A673 (cell line): ENCODE measurements at regions not wholly inside any gene's neighbourhood (a gene's known extent, or its start where the extent isn't known, plus 50 kb on each side); places are given as distances from the start of the nearest gene placed in this dataset.

Source experiments
- BruUV-seq: library from RNA; stranded (reverse); fragments of 400-500 nt; replicated peaks from 2 replicates; lab custom pipeline; 2021; lab: Mats Ljungman, UMichigan
- CTCF ChIA-PET: fragments of 300-600 bp; sonication (Branson Sonifier 250); formaldehyde crosslinking; loops from one replicate; lab custom pipeline; 2022; ENCODE audit warnings: antibody characterized with exemption; lab: Charles Lee
- POLR2A ChIA-PET: fragments of 300-600 bp; sonication (Branson Sonifier 250); formaldehyde crosslinking; loops from one replicate; lab custom pipeline; 2022; ENCODE audit warnings: antibody characterized with exemption; ENCODE audit not compliant: low non-redundant PET; lab: Charles Lee
- DNase-seq: peaks from one replicate; pipeline ENCODE4 v3.0.0-alpha.2; 2015; ENCODE audit warnings: low spot score
- H3K27ac ChIP-seq: fragments of 200-600 bp; sonication (generic); 2 replicates; pipeline ENCODE4 v1.5.1; 2016; ENCODE audit warnings: mixed run types, low read depth, mild to moderate bottlenecking, mixed read lengths, antibody characterized with exemption, low read length; ENCODE audit not compliant: poor library complexity, severe bottlenecking
- H3K27me3 ChIP-seq: fragments of 200-600 bp; sonication (generic); replicated peaks from 2 replicates; pipeline ENCODE4 v1.6.1; 2017; ENCODE audit warnings: mixed run types, low read depth, mild to moderate bottlenecking, mixed read lengths, antibody characterized with exemption, low read length; ENCODE audit not compliant: insufficient read depth, poor library complexity
- H3K36me3 ChIP-seq: fragments of 200-600 bp; sonication (generic); 2 replicates; pipeline ENCODE4 v1.6.1; 2016; ENCODE audit warnings: mixed run types, mild to moderate bottlenecking, mixed read lengths, antibody characterized with exemption, low read length; ENCODE audit not compliant: insufficient read depth, poor library complexity, severe bottlenecking
- H3K4me1 ChIP-seq: fragments of 200-600 bp; sonication (generic); 2 replicates; pipeline ENCODE4 v1.6.1; 2017; ENCODE audit warnings: mixed run types, mild to moderate bottlenecking, mixed read lengths, antibody characterized with exemption, low read length; ENCODE audit not compliant: insufficient read depth, poor library complexity, severe bottlenecking
- H3K4me3 ChIP-seq: fragments of 200-600 bp; sonication (generic); 2 replicates; pipeline ENCODE4 v1.5.1; 2016; ENCODE audit warnings: low read depth, mixed run types, mild to moderate bottlenecking, mixed read lengths, low read length; ENCODE audit not compliant: poor library complexity, severe bottlenecking
- H3K9me3 ChIP-seq: fragments of 200-600 bp; sonication (generic); 2 replicates; pipeline ENCODE4 v1.6.1; 2016; ENCODE audit warnings: mixed run types, low read depth, mild to moderate bottlenecking, mixed read lengths, antibody characterized with exemption, low read length; ENCODE audit not compliant: poor library complexity, severe bottlenecking
- EZH2 ChIP-seq: fragments of 200-600 bp; sonication (generic); IDR thresholded peaks from 2 replicates; pipeline ENCODE4 v1.6.1; 2017; ENCODE audit warnings: borderline replicate concordance, low read depth, mild to moderate bottlenecking, mixed read lengths, antibody characterized with exemption, low read length; ENCODE audit not compliant: poor library complexity, severe bottlenecking
- intact Hi-C: fragments of 100-400 bp; cut with micrococcal nuclease; formaldehyde crosslinking; loops from one replicate; pipeline ENCODE4 v1.10.0; 2022; ENCODE audit not compliant: unreplicated experiment
- TF ChIP-seq, protein P1 (sequence below): fragments of 300-800, 200-600 bp; sonication (generic); conservative IDR thresholded peaks from 2 replicates; pipeline ENCODE4 v1.5.1; 2017; ENCODE audit warnings: low read depth, mild to moderate bottlenecking, antibody characterized with exemption, low read length, moderate library complexity, mixed read lengths

GRCh38 chr4:174405923-174406322, 116.4 kb downstream of the HPGD start:
- no peaks in the 10 kb centered on the region for H3K9me3 ChIP-seq
- ChIA-PET POLR2A (no interaction called here), CTCF (no interaction called here)
- H3K27me3 ChIP-seq, result no peaks in the 10 kb centered on the region
- no peaks in the 10 kb centered on the region for H3K4me1 ChIP-seq
- H3K27ac ChIP-seq, result no peak overlapping the region
- no TSS peak for BruUV-seq
- no peak for DNase-seq
- no peak for TF ChIP-seq EZH2
- TF ChIP-seq, protein P1, sequence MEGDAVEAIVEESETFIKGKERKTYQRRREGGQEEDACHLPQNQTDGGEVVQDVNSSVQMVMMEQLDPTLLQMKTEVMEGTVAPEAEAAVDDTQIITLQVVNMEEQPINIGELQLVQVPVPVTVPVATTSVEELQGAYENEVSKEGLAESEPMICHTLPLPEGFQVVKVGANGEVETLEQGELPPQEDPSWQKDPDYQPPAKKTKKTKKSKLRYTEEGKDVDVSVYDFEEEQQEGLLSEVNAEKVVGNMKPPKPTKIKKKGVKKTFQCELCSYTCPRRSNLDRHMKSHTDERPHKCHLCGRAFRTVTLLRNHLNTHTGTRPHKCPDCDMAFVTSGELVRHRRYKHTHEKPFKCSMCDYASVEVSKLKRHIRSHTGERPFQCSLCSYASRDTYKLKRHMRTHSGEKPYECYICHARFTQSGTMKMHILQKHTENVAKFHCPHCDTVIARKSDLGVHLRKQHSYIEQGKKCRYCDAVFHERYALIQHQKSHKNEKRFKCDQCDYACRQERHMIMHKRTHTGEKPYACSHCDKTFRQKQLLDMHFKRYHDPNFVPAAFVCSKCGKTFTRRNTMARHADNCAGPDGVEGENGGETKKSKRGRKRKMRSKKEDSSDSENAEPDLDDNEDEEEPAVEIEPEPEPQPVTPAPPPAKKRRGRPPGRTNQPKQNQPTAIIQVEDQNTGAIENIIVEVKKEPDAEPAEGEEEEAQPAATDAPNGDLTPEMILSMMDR, result no peak
- intact Hi-C loops, result no loop called here
- no peak overlapping the region for H3K4me3 ChIP-seq
- H3K36me3 ChIP-seq, result no peaks in the 10 kb centered on the region

DNA sequence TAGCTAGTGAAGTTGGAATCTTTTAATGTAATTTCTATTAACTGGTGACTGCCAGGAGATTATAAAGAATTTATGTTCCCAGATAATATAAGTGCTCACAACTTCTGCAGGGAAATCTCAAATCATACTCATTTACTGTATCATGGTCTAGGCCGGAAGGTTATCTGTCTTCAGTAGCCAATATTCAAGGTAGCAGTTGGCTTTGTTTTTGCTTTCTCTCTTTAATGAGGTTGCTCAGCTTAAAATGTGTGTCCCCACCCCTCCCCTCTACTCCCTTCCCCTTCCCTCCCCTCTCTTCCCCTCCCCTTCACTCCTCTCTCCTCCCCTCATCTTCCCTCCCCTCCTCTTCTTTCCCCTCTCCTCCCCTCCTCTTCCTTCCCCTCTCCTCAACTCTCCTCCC, 117.6 kb downstream of the HPGD start:
- Histone ChIP-seq H3K4me3 (no peak overlapping the region), H3K36me3 (no peaks in the 10 kb centered on the region), H3K27ac (no peak overlapping the region), H3K4me1 (no peaks in the 10 kb centered on the region), H3K27me3 (no peaks in the 10 kb centered on the region), H3K9me3 (no peaks in the 10 kb centered on the region)
- intact Hi-C loops, result no loop called here
- no peak for TF ChIP-seq EZH2
- TF ChIP-seq, protein P1, result no peak
- no peak for DNase-seq
- CTCF ChIA-PET, result no interaction called here
- BruUV-seq, result no TSS peak
- POLR2A ChIA-PET, result no interaction called here

- H3K27ac ChIP-seq, result no peak overlapping the region
- intact Hi-C loops, result no loop called here
- no peak overlapping the region for H3K4me3 ChIP-seq
- TF ChIP-seq, protein P1, result no peak
- no peak for TF ChIP-seq EZH2
- BruUV-seq, result no TSS peak
- ChIA-PET CTCF (no interaction called here), POLR2A (no interaction called here)
- no peak for DNase-seq
- no peaks in the 10 kb centered on the region for H3K9me3 ChIP-seq
- no peaks in the 10 kb centered on the region for H3K36me3 ChIP-seq
- no peaks in the 10 kb centered on the region for H3K4me1 ChIP-seq
- no peaks in the 10 kb centered on the region for H3K27me3 ChIP-seq
Measured at GRCh38 chr4:174403177-174403543, 119.1 kb downstream of the HPGD start.
